GM10248 (cell line): ENCODE measurements at regions not wholly inside any gene's neighbourhood (a gene's known extent, or its start where the extent isn't known, plus 50 kb on each side); places are given as distances from the start of the nearest gene placed in this dataset.

Experiments used
- CTCF ChIA-PET: fragments of 300-600 bp; sonication (Branson Sonifier 250); formaldehyde crosslinking; extraction: SDS; loops from one replicate; lab custom pipeline; 2021; ENCODE audit warnings: antibody characterized with exemption; lab: Yijun Ruan, JAX
- POLR2A ChIA-PET: fragments of 350-650 bp; sonication (Branson Sonifier 250); formaldehyde crosslinking; extraction: SDS; loops from one replicate; lab custom pipeline; 2020; ENCODE audit warnings: antibody characterized with exemption; lab: Yijun Ruan, JAX
- DNase-seq: peaks from one replicate; pipeline ENCODE4 v3.0.0; 2012; ENCODE audit errors: extremely low spot score
- TF ChIP-seq, protein P1 (sequence below): IDR thresholded peaks from 2 replicates; pipeline ENCODE4 v1.5.1; 2012; ENCODE audit warnings: mild to moderate bottlenecking, low read depth; ENCODE audit errors: extremely low read depth, missing control alignments, control extremely low read depth

GRCh38 chr15:101545548-101546505 lies 56.3 kb upstream of the PCSK6 start:
- TF ChIP-seq, protein P1, sequence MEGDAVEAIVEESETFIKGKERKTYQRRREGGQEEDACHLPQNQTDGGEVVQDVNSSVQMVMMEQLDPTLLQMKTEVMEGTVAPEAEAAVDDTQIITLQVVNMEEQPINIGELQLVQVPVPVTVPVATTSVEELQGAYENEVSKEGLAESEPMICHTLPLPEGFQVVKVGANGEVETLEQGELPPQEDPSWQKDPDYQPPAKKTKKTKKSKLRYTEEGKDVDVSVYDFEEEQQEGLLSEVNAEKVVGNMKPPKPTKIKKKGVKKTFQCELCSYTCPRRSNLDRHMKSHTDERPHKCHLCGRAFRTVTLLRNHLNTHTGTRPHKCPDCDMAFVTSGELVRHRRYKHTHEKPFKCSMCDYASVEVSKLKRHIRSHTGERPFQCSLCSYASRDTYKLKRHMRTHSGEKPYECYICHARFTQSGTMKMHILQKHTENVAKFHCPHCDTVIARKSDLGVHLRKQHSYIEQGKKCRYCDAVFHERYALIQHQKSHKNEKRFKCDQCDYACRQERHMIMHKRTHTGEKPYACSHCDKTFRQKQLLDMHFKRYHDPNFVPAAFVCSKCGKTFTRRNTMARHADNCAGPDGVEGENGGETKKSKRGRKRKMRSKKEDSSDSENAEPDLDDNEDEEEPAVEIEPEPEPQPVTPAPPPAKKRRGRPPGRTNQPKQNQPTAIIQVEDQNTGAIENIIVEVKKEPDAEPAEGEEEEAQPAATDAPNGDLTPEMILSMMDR, result no peak
- POLR2A ChIA-PET, result no interaction called here
- no peak for DNase-seq
- CTCF ChIA-PET, result no interaction called here

- TF ChIP-seq, protein P1, result no peak
- DNase-seq, result no peak
- POLR2A ChIA-PET, result no interaction called here
- CTCF ChIA-PET, result no interaction called here
Measured at GRCh38 chr15:101544613-101544945, 55.1 kb upstream of the PCSK6 start.

DNA sequence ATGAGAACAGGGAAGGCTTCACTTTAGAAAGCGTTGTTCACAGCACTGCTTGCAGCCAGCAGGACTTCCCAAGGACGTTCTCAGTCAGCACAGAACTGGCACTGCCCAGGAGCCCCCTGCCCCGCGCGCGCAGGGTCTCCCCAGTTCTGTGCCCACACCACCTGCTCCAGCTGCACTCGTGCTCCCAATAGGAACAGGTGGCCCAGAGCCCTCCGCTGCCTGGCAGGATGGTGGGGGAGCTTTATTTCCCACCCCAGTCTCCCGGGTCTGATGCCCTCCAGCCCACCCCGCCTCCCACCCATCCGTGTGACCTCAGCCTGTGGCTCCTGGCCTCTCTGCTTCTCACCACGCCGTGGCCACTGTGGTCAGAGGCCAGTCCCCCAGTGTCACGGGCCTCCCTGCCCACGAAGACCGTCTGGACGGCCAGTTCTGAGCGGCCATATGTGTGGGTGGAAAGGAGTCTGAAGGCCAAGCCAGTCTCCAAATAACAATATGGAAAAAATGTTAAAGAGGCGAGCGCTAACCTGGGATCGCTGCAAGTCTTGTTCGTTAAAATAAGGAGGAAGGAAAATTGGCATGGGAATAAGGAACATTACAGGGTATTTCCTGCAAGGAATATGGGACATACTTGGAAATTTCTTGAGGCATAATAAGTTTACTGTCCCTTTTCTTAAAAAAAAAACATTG lies 54.6 kb upstream of the PCSK6 start:
- POLR2A ChIA-PET, result no interaction called here
- CTCF ChIA-PET, result no interaction called here
- no peak for DNase-seq
- TF ChIP-seq, protein P1, result no peak

- TF ChIP-seq, protein P1, result no peak
- CTCF ChIA-PET, result no interaction called here
- POLR2A ChIA-PET, result no interaction called here
- no peak for DNase-seq
Measured at GRCh38 chr15:101543431-101543830, 53.9 kb upstream of the PCSK6 start.

DNA sequence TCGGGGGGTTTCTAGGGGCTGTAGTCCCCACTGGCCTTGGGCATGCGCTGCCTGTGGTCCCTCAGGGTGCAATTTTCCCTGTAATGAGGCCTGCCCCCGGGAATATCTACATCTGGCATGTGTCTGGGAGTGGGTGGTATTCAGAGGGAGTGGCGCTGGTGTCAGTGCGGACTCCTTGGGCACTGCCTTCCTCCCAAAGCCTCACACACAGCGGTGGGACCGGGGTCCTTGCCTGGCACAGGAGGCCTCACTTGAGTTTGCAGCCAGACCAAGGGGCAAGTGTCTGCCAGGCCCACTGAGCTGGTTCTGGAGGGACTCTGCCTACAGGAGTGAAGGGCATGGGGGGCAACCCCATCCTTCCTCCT lies 53.5 kb upstream of the PCSK6 start:
- no peak for DNase-seq
- CTCF ChIA-PET, result no interaction called here
- TF ChIP-seq, protein P1, result no peak
- POLR2A ChIA-PET, result no interaction called here

DNA sequence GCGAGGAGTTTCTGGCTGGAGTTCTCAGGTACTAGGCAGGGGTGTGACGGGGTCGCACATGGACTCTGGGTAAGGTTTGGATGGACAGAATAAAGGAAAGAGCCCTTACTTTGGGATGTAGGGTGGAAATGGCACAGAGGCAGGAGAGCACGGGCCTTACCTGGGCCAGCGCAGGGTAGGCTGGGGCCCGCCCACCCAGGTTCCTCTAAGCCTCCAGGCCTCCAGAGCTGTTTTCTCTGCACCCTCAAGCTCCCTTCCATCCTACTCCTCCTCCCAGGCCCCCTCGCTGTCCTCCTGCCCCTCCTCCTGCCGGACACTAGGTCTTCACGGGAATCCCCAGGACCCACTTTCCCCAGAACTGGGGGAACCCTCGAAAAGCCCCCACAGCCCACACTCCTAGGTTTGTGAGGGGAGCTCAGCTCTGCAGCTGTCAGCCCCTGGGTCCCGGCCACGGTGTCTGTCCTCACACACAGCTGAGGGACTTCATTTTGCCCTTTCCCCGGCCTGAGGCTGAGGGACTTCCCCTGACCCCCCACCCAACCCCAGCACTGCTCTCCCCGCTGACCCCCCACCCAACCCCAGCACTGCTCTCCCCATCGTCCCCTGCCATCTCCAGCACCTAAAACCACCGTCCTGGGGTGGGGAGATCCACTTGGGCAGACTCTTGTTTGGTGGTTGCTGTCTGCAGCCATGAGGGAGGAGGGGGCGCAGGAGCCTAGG lies 53.0 kb upstream of the PCSK6 start:
- TF ChIP-seq, protein P1, result no peak
- CTCF ChIA-PET, result no interaction called here
- DNase-seq, result no peak
- POLR2A ChIA-PET, result no interaction called here
